ENCODE measurements at regions not wholly inside any gene's neighbourhood (a gene's known extent, or its start where the extent isn't known, plus 50 kb on each side); places are given as distances from the start of the nearest gene placed in this dataset.

DNA sequence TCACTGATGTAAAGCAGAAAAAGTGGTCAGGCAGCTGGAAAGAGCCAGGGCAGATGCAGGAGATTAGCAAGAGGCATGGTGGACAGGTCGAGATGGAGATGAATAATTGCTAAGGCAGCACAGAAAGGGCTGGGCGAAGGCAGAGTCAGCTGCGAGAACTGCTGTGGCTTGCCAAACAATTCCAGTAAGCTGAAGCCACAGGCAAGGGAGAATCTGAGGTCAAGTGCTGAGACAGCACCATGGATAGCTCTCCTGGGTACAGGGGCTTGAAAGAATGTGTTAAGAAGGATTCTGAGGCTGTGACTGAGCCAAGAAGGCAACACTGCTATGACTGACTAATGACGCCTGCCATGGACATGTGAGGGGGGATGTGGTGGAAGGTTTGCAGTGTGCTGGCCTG is 220.8 kb upstream of the FOXA2 start:
- Histone ChIP-seq H3K27me3 (ENCODE audit: low read length) (no peaks in the 10 kb centered on the region), H3K4me2 (ENCODE audit: low read depth, low read length, poor library complexity, severe bottlenecking) (no peak overlapping the region), H3K9me3 (ENCODE audit: insufficient read depth, low read length) (0 out of 2 replicates have a peak, but pooled peaks cover 4% of the 10 kb centered on the region), H3K9me2 (replicated peaks; ENCODE audit: insufficient read depth, low read length) (no peaks in the 10 kb centered on the region), H3K4me3 (ENCODE audit: insufficient read depth, low read length, poor library complexity, severe bottlenecking) (no peak overlapping the region), H3K79me2 (ENCODE audit: insufficient read depth, low read length) (no peaks in the 10 kb centered on the region), H3F3A (ENCODE audit: insufficient read depth) (no peaks in the 10 kb centered on the region), H3K36me3 (ENCODE audit: low read length) (no peaks in the 10 kb centered on the region), H3K9ac (ENCODE audit: low read length) (no peak overlapping the region), H2AFZ (ENCODE audit: low read depth, low read length, severe bottlenecking) (no peak overlapping the region), H4K20me1 (ENCODE audit: low read depth, low read length) (no peaks in the 10 kb centered on the region), H3K27ac (ENCODE audit: low read depth, low read length) (no peak overlapping the region)
- TF ChIP-seq EZH2phosphoT487 (conservative IDR thresholded peaks at IDR 0.05; ENCODE audit: low read length) = no peak
- TF ChIP-seq, protein P1, sequence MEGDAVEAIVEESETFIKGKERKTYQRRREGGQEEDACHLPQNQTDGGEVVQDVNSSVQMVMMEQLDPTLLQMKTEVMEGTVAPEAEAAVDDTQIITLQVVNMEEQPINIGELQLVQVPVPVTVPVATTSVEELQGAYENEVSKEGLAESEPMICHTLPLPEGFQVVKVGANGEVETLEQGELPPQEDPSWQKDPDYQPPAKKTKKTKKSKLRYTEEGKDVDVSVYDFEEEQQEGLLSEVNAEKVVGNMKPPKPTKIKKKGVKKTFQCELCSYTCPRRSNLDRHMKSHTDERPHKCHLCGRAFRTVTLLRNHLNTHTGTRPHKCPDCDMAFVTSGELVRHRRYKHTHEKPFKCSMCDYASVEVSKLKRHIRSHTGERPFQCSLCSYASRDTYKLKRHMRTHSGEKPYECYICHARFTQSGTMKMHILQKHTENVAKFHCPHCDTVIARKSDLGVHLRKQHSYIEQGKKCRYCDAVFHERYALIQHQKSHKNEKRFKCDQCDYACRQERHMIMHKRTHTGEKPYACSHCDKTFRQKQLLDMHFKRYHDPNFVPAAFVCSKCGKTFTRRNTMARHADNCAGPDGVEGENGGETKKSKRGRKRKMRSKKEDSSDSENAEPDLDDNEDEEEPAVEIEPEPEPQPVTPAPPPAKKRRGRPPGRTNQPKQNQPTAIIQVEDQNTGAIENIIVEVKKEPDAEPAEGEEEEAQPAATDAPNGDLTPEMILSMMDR (IDR thresholded peaks at IDR 0.05; ENCODE audit: insufficient read depth, low read length, poor library complexity, severe bottlenecking) = no peak

DNA sequence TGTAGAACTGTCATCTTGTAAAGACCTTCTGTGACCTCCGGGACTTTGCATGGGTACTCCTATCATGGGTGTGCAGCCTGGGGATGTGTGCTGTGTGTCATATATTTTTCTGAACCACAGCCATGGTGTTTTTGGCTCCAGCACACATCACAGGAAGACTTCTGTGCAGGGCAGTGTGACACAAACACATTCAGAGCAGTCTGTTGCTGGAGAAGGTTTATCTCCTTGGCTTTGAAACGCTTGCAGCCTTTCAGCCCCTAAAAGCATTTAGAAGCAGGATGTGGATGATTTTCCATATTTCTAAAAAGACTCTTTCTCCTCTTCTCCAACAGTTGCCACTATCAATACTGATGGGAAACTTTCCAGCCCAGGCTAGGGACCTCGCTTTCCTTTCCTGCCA is 221.6 kb upstream of the FOXA2 start:
- no peak for TF ChIP-seq EZH2phosphoT487 (conservative IDR thresholded peaks at IDR 0.05; ENCODE audit: low read length)
- TF ChIP-seq, protein P1 (IDR thresholded peaks at IDR 0.05; ENCODE audit: insufficient read depth, low read length, poor library complexity, severe bottlenecking) = no peak

GRCh38 chr20:22807045-22807444 is 222.7 kb upstream of the FOXA2 start:
- Histone ChIP-seq H3K4me2 (ENCODE audit: low read depth, low read length, poor library complexity, severe bottlenecking) (no peak overlapping the region), H3K27me3 (ENCODE audit: low read length) (no peaks in the 10 kb centered on the region), H3K36me3 (ENCODE audit: low read length) (no peaks in the 10 kb centered on the region), H3K4me3 (ENCODE audit: insufficient read depth, low read length, poor library complexity, severe bottlenecking) (no peak overlapping the region), H3K27ac (ENCODE audit: low read depth, low read length) (no peak overlapping the region), H3F3A (ENCODE audit: insufficient read depth) (no peaks in the 10 kb centered on the region), H2AFZ (ENCODE audit: low read depth, low read length, severe bottlenecking) (no peak overlapping the region), H3K9ac (ENCODE audit: low read length) (no peak overlapping the region), H4K20me1 (ENCODE audit: low read depth, low read length) (no peaks in the 10 kb centered on the region), H3K79me2 (ENCODE audit: insufficient read depth, low read length) (no peaks in the 10 kb centered on the region), H3K9me2 (replicated peaks; ENCODE audit: insufficient read depth, low read length) (no peaks in the 10 kb centered on the region), H3K9me3 (ENCODE audit: insufficient read depth, low read length) (0 out of 2 replicates have a peak, but pooled peaks cover 4% of the 10 kb centered on the region)
- no peak for TF ChIP-seq EZH2phosphoT487 (conservative IDR thresholded peaks at IDR 0.05; ENCODE audit: low read length)
- TF ChIP-seq, protein P1 (IDR thresholded peaks at IDR 0.05; ENCODE audit: insufficient read depth, low read length, poor library complexity, severe bottlenecking) = no peak

More for the DNA sequence above, 221.6 kb upstream of the FOXA2 start:
- Histone ChIP-seq H3K4me2 (ENCODE audit: low read depth, low read length, poor library complexity, severe bottlenecking) (no peak overlapping the region), H2AFZ (ENCODE audit: low read depth, low read length, severe bottlenecking) (no peak overlapping the region), H3K4me3 (ENCODE audit: insufficient read depth, low read length, poor library complexity, severe bottlenecking) (no peak overlapping the region), H4K20me1 (ENCODE audit: low read depth, low read length) (no peaks in the 10 kb centered on the region), H3K27me3 (ENCODE audit: low read length) (no peaks in the 10 kb centered on the region), H3K9me2 (replicated peaks; ENCODE audit: insufficient read depth, low read length) (no peaks in the 10 kb centered on the region), H3K9ac (ENCODE audit: low read length) (no peak overlapping the region), H3K36me3 (ENCODE audit: low read length) (no peaks in the 10 kb centered on the region), H3K27ac (ENCODE audit: low read depth, low read length) (no peak overlapping the region), H3K9me3 (ENCODE audit: insufficient read depth, low read length) (0 out of 2 replicates have a peak, but pooled peaks cover 4% of the 10 kb centered on the region), H3F3A (ENCODE audit: insufficient read depth) (no peaks in the 10 kb centered on the region), H3K79me2 (ENCODE audit: insufficient read depth, low read length) (no peaks in the 10 kb centered on the region)

Data from SU-DHL-6 (cell line).